ENCODE measurements at regions not wholly inside any gene's neighbourhood (a gene's known extent, or its start where the extent isn't known, plus 50 kb on each side); places are given as distances from the start of the nearest gene placed in this dataset.
"Not testable (repeated sequence)": the region's sequence is repeated elsewhere in the genome, so short reads cannot be mapped to it uniquely, and the experiment has no call there.

- peak; percentile 50 for DNase-seq
Observed at GRCh38 chr3:89783341-89783927, 676.0 kb downstream of the EPHA3 start.

- DNase-seq: no peak
Observed at GRCh38 chr3:89787485-89787884, 680.1 kb downstream of the EPHA3 start.

GRCh38 chr3:89787979-89788378, 680.6 kb downstream of the EPHA3 start:
- DNase-seq: no peak

- DNase-seq: no peak
Observed at GRCh38 chr3:89795506-89795905, 688.1 kb downstream of the EPHA3 start.

GRCh38 chr3:89802881-89803280, 695.5 kb downstream of the EPHA3 start:
- DNase-seq: no peak

GRCh38 chr3:89803711-89804110, 696.3 kb downstream of the EPHA3 start:
- DNase-seq: no peak

GRCh38 chr3:89806166-89806565, 698.7 kb downstream of the EPHA3 start:
- no peak for DNase-seq

GRCh38 chr3:89808680-89809197, 701.3 kb downstream of the EPHA3 start:
- no peak for DNase-seq

GRCh38 chr3:89813500-89813899, 706.1 kb downstream of the EPHA3 start:
- DNase-seq: no peak

- no peak for DNase-seq
Observed at GRCh38 chr3:89841041-89841440, 733.6 kb downstream of the EPHA3 start.

- DNase-seq: no peak
Observed at GRCh38 chr3:89845053-89845452, 737.6 kb downstream of the EPHA3 start.

- DNase-seq: no peak
Observed at GRCh38 chr3:89847955-89848354, 740.5 kb downstream of the EPHA3 start.

- peak; percentile 83 for DNase-seq
Observed at GRCh38 chr3:89851974-89852621, 744.7 kb downstream of the EPHA3 start.

GRCh38 chr3:89859757-89860156, 752.3 kb downstream of the EPHA3 start:
- peak; percentile 49 for DNase-seq

- DNase-seq: no peak
Observed at GRCh38 chr3:89867286-89867685, 759.9 kb downstream of the EPHA3 start.

GRCh38 chr3:89876116-89876515, 768.7 kb downstream of the EPHA3 start:
- no peak for DNase-seq

- DNase-seq: no peak
Observed at GRCh38 chr3:89877230-89877629, 769.8 kb downstream of the EPHA3 start.

GRCh38 chr3:89889386-89889785, 782.0 kb downstream of the EPHA3 start:
- no peak for DNase-seq

- DNase-seq: no peak
Observed at GRCh38 chr3:89908711-89909213, 801.3 kb downstream of the EPHA3 start.

GRCh38 chr3:89912031-89912430, 804.6 kb downstream of the EPHA3 start:
- no peak for DNase-seq

- DNase-seq: no peak
Observed at GRCh38 chr3:89923921-89924610, 816.6 kb downstream of the EPHA3 start.

- no peak for DNase-seq
Observed at GRCh38 chr3:89925976-89926375, 818.6 kb downstream of the EPHA3 start.

GRCh38 chr3:89932882-89933281, 825.5 kb downstream of the EPHA3 start:
- no peak for DNase-seq

GRCh38 chr3:89944461-89944860, 837.0 kb downstream of the EPHA3 start:
- not testable (repeated sequence) for DNase-seq

Data from NCI-H82 (cell line).